IMR-90 (cell line): ENCODE measurements at regions not wholly inside any gene's neighbourhood (a gene's known extent, or its start where the extent isn't known, plus 50 kb on each side); places are given as distances from the start of the nearest gene placed in this dataset.

Source experiments
- ATAC-seq: fragments of 200-7000 bp; cut with Tn5 transposase; 2 replicates; pipeline ENCODE4 v1.9.1; 2020; ENCODE audit warnings: low read depth, mild to moderate bottlenecking, moderate library complexity
- BruUV-seq: library from RNA; stranded (reverse); fragments of 400-500 nt; replicated peaks from 2 replicates; lab custom pipeline; 2021; lab: Mats Ljungman, UMichigan
- CTCF ChIA-PET: fragments of 300-600 bp; formaldehyde crosslinking; extraction: SDS; loops from one replicate; lab custom pipeline; 2021; ENCODE audit warnings: antibody characterized with exemption; lab: Yijun Ruan, JAX
- POLR2A ChIA-PET: fragments of 300-600 bp; sonication (Branson Sonifier 250); formaldehyde crosslinking; loops from one replicate; lab custom pipeline; 2022; ENCODE audit warnings: antibody characterized with exemption; ENCODE audit not compliant: unreplicated experiment; lab: Charles Lee
- DNase-seq: peaks from one replicate; pipeline ENCODE4 v3.0.0; 2013
- H2AFZ ChIP-seq: replicated peaks from 2 replicates; pipeline ENCODE3; 2013; ENCODE audit warnings: low read length, mild to moderate bottlenecking; ENCODE audit not compliant: poor library complexity
- H2AK5ac ChIP-seq: 2 replicates; pipeline ENCODE4 v1.6.1; 2013; ENCODE audit warnings: low read depth, low read length, inconsistent platforms
- H2AK9ac ChIP-seq: replicated peaks from 2 replicates; pipeline ENCODE3; 2013; ENCODE audit warnings: mild to moderate bottlenecking, low read depth, low read length, moderate library complexity; ENCODE audit not compliant: poor library complexity
- H2BK120ac ChIP-seq: 2 replicates; pipeline ENCODE4 v1.6.1; 2013; ENCODE audit warnings: low read depth, low read length, inconsistent platforms
- H2BK15ac ChIP-seq: 3 replicates; pipeline ENCODE4 v1.6.1; 2013; ENCODE audit warnings: low read depth, low read length, inconsistent platforms
- H2BK20ac ChIP-seq: 2 replicates; pipeline ENCODE4 v1.6.1; 2013; ENCODE audit warnings: low read depth, mild to moderate bottlenecking, inconsistent platforms, low read length, moderate library complexity
- H2BK5ac ChIP-seq: 2 replicates; pipeline ENCODE4 v1.6.1; 2013; ENCODE audit warnings: mild to moderate bottlenecking, low read depth, low read length, inconsistent platforms; ENCODE audit not compliant: poor library complexity, severe bottlenecking
- H3K14ac ChIP-seq: replicated peaks from 2 replicates; pipeline ENCODE4 v1.6.1; 2013; ENCODE audit warnings: low read depth, low read length, inconsistent platforms
- H3K18ac ChIP-seq: 2 replicates; pipeline ENCODE4 v1.6.1; 2013; ENCODE audit warnings: low read depth, low read length, control low read depth
- H3K23ac ChIP-seq: 2 replicates; pipeline ENCODE4 v1.6.1; 2013; ENCODE audit warnings: low read depth, low read length, inconsistent platforms
- H3K27ac ChIP-seq: 2 replicates; pipeline ENCODE4 v1.5.1; 2013; ENCODE audit warnings: mild to moderate bottlenecking, control low read depth, low read length; ENCODE audit not compliant: insufficient read depth
- H3K27me3 ChIP-seq: 2 replicates; pipeline ENCODE4 v1.6.1; 2013; ENCODE audit warnings: low read length; ENCODE audit not compliant: control insufficient read depth, insufficient read depth
- H3K36me3 ChIP-seq: 2 replicates; pipeline ENCODE4 v1.6.1; 2013; ENCODE audit warnings: low read length, mixed read lengths; ENCODE audit not compliant: control insufficient read depth, insufficient read depth
- H3K4ac ChIP-seq: 2 replicates; pipeline ENCODE4 v1.6.1; 2013; ENCODE audit warnings: low read depth, low read length, inconsistent platforms
- H3K4me1 ChIP-seq: 2 replicates; pipeline ENCODE4 v1.6.1; 2013; ENCODE audit warnings: low read length, mixed read lengths; ENCODE audit not compliant: control insufficient read depth, insufficient read depth
- H3K4me2 ChIP-seq: 2 replicates; pipeline ENCODE4 v1.6.1; 2013; ENCODE audit warnings: low read depth, mild to moderate bottlenecking, control low read depth, low read length, moderate library complexity
- H3K4me3 ChIP-seq: 2 replicates; pipeline ENCODE4 v1.5.1; 2013; ENCODE audit warnings: low read depth, mild to moderate bottlenecking, control low read depth, low read length, moderate library complexity; ENCODE audit not compliant: insufficient read depth
- H3K56ac ChIP-seq: 2 replicates; pipeline ENCODE4 v1.6.1; 2013; ENCODE audit warnings: low read length, inconsistent platforms; ENCODE audit not compliant: insufficient read depth; ENCODE audit errors: extremely low read depth
- H3K79me1 ChIP-seq, 2 experiments: 2 replicates each; pipeline ENCODE4 v1.6.1; 2013; ENCODE audit warnings: low read length in 2 of 2, inconsistent platforms in 1 of 2, low read depth in 1 of 2
- H3K9ac ChIP-seq: 2 replicates; pipeline ENCODE4 v1.6.1; 2013; ENCODE audit warnings: low read depth, low read length, control low read depth
- H3K9me1 ChIP-seq: 2 replicates; pipeline ENCODE4 v1.6.1; 2013; ENCODE audit warnings: low read length, inconsistent platforms; ENCODE audit not compliant: insufficient read depth
- H3K9me3 ChIP-seq: 2 replicates; pipeline ENCODE4 v1.6.1; 2013; ENCODE audit warnings: low read length; ENCODE audit not compliant: control insufficient read depth, insufficient read depth
- H4K20me1 ChIP-seq: 2 replicates; pipeline ENCODE4 v1.6.1; 2013; ENCODE audit warnings: low read length, inconsistent platforms; ENCODE audit not compliant: insufficient read depth
- H4K5ac ChIP-seq: 2 replicates; pipeline ENCODE4 v1.6.1; 2013; ENCODE audit warnings: mild to moderate bottlenecking, low read depth, low read length, control low read depth
- H4K8ac ChIP-seq, 2 experiments: 2 replicates each; pipeline ENCODE4 v1.6.1; 2013; ENCODE audit warnings: low read depth in 2 of 2, low read length in 2 of 2, control low read depth in 1 of 2, inconsistent platforms in 1 of 2
- H4K91ac ChIP-seq: 2 replicates; pipeline ENCODE4 v1.6.1; 2013; ENCODE audit warnings: low read depth, low read length, inconsistent platforms; ENCODE audit not compliant: insufficient read depth
- BHLHE40 ChIP-seq: fragments of 150-350 bp; IDR thresholded peaks from 2 replicates; pipeline ENCODE4 v1.6.1; 2016; ENCODE audit warnings: mild to moderate bottlenecking, low read depth, low read length
- ELK1 ChIP-seq: fragments of 150-350 bp; IDR thresholded peaks from 2 replicates; pipeline ENCODE4 v1.6.1; 2016; ENCODE audit warnings: low read depth, mild to moderate bottlenecking, low read length, moderate library complexity, borderline replicate concordance
- FOS ChIP-seq: fragments of 150-350 bp; IDR thresholded peaks from 2 replicates; pipeline ENCODE4 v1.6.1; 2016; ENCODE audit warnings: low read depth, low read length
- MXI1 ChIP-seq: IDR thresholded peaks from 2 replicates; pipeline ENCODE4 v1.6.1; 2012; ENCODE audit warnings: low read depth, mild to moderate bottlenecking, low read length, moderate library complexity, borderline replicate concordance
- POLR2A ChIP-seq: IDR thresholded peaks from 2 replicates; pipeline ENCODE4 v1.6.1; 2012; ENCODE audit warnings: mild to moderate bottlenecking, low read depth, low read length
- RAD21 ChIP-seq: IDR thresholded peaks from 2 replicates; pipeline ENCODE4 v1.6.1; 2012; ENCODE audit warnings: low read length, improper control_type of control experiment
- RFX5 ChIP-seq: IDR thresholded peaks from 2 replicates; pipeline ENCODE4 v1.8.0; 2012; ENCODE audit warnings: low read depth, mild to moderate bottlenecking, low read length, moderate library complexity
- WGBS, 2 experiments: methylation state at CpG; one replicate each; pipeline versions ENCODE4 v1.1.5 to v1.1.7; 2013; ENCODE audit warnings: missing lambda C conversion rate in 2 of 2; ENCODE audit not compliant: insufficient read length in 1 of 2; ENCODE audit errors: extremely low coverage in 2 of 2; 5-methylcytosine and 5-hydroxymethylcytosine counted together
- dilution Hi-C: fragments of 300-500 bp; cut with HindIII; formaldehyde crosslinking; loops from one replicate; pipeline ENCODE4 v1.14.3; 2018; ENCODE audit warnings: low sequenced_read_pairs; ENCODE audit not compliant: unreplicated experiment
- in situ Hi-C: fragments of 300-500 bp; cut with MboI; formaldehyde crosslinking; loops from 3 replicates; pipeline ENCODE4 v1.14.3; 2019; ENCODE audit warnings: low sequenced_read_pairs, inconsistent platforms, mixed read lengths
- intact Hi-C: fragments of 100-400 bp; cut with micrococcal nuclease; formaldehyde crosslinking; loops from 2 replicates; pipeline ENCODE4 v1.10.0; 2022
- TF ChIP-seq, protein P1 (sequence below): fragments of 150-350 bp; IDR thresholded peaks from 2 replicates; pipeline ENCODE4 v1.6.1; 2017; ENCODE audit warnings: mild to moderate bottlenecking, antibody characterized with exemption, low read length, low read depth
- TF ChIP-seq, protein P2 (sequence below): conservative IDR thresholded peaks from 2 replicates; pipeline ENCODE4 v1.5.1; 2012; ENCODE audit warnings: mild to moderate bottlenecking, low read depth, low read length, improper control_type of control experiment

DNA sequence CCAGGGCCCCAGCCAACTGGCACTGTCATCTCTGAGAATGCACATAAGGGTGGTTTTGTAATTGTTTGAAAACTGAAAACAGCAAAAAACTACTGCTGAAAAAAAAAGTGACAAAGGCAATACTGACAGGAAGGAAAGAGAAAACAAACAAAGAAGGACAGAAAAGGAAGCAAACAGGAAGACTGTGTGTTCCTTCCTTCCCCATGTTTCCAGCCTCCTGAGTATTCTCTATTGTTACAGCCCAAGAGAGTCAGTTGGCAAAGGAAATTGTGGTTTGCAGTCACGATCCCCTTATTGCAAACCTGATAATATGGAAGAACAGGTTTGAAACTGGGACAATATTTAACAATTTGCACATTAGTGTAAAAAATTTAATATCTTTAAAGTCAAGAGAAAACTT is 1177.6 kb downstream of the PLA2G4A start:
- Histone ChIP-seq H3K9me1 (no peaks in the 10 kb centered on the region), H2BK20ac (no peak overlapping the region), H3K23ac (no peak overlapping the region), H2AK5ac (no peak overlapping the region), H3K4me3 (no peak overlapping the region), H2BK5ac (no peak overlapping the region), H2AK9ac (no peak overlapping the region), H3K27me3 (no peaks in the 10 kb centered on the region), H3K79me1 (no peaks in the 10 kb centered on the region), H2BK15ac (no peak overlapping the region), H3K4ac (no peak overlapping the region), H4K20me1 (no peaks in the 10 kb centered on the region), H4K8ac (no peak overlapping the region), H2BK120ac (no peak overlapping the region), H3K27ac (no peak overlapping the region), H2AFZ (no peak overlapping the region), H3K4me1 (no peaks in the 10 kb centered on the region), H3K36me3 (no peaks in the 10 kb centered on the region), H4K91ac (no peak overlapping the region), H3K9ac (no peak overlapping the region), H3K56ac (no peak overlapping the region), H3K14ac (no peak overlapping the region), H3K4me2 (no peak overlapping the region), H3K18ac (no peak overlapping the region), H3K9me3 (no peaks in the 10 kb centered on the region), H4K5ac (no peak overlapping the region)
- POLR2A ChIA-PET: no interaction called here
- CTCF ChIA-PET: no interaction called here
- TF ChIP-seq, protein P1, sequence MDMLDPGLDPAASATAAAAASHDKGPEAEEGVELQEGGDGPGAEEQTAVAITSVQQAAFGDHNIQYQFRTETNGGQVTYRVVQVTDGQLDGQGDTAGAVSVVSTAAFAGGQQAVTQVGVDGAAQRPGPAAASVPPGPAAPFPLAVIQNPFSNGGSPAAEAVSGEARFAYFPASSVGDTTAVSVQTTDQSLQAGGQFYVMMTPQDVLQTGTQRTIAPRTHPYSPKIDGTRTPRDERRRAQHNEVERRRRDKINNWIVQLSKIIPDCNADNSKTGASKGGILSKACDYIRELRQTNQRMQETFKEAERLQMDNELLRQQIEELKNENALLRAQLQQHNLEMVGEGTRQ: no peak
- TF ChIP-seq POLR2A: no peak
- no peak for TF ChIP-seq RAD21
- TF ChIP-seq RFX5: no peak
- TF ChIP-seq MXI1: no peak
- TF ChIP-seq FOS: no peak
- no peak for TF ChIP-seq BHLHE40
- TF ChIP-seq, protein P2, sequence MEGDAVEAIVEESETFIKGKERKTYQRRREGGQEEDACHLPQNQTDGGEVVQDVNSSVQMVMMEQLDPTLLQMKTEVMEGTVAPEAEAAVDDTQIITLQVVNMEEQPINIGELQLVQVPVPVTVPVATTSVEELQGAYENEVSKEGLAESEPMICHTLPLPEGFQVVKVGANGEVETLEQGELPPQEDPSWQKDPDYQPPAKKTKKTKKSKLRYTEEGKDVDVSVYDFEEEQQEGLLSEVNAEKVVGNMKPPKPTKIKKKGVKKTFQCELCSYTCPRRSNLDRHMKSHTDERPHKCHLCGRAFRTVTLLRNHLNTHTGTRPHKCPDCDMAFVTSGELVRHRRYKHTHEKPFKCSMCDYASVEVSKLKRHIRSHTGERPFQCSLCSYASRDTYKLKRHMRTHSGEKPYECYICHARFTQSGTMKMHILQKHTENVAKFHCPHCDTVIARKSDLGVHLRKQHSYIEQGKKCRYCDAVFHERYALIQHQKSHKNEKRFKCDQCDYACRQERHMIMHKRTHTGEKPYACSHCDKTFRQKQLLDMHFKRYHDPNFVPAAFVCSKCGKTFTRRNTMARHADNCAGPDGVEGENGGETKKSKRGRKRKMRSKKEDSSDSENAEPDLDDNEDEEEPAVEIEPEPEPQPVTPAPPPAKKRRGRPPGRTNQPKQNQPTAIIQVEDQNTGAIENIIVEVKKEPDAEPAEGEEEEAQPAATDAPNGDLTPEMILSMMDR: no peak
- TF ChIP-seq ELK1: no peak
- no TSS peak for BruUV-seq
- ATAC-seq (no peak), DNase-seq (no peak)
- dilution Hi-C loops (no loop called here), intact Hi-C loops (no loop called here), in situ Hi-C loops (no loop called here)
- WGBS, 2 experiments: no CpG with 5 or more reads among the region's 1 CpG
